DMS153 treated with DMSO at 0.1 percent for 48 hours (cell line): ENCODE measurements at regions not wholly inside any gene's neighbourhood (a gene's known extent, or its start where the extent isn't known, plus 50 kb on each side); places are given as distances from the start of the nearest gene placed in this dataset.

Experiments used
- DNase-seq: peaks from one replicate; lab custom pipeline; 2025; ENCODE audit not compliant: unreplicated experiment; lab: John Stamatoyannopoulos, UW

- no peak for DNase-seq
Observed at GRCh38 chr6:3594201-3594600, 137.4 kb upstream of the SLC22A23 start.

GRCh38 chr6:3593161-3593560 lies 136.3 kb upstream of the SLC22A23 start:
- DNase-seq = no peak

- no peak for DNase-seq
Observed at GRCh38 chr6:3592371-3592941, 135.6 kb upstream of the SLC22A23 start.

- DNase-seq = no peak
Observed at GRCh38 chr6:3591970-3592369, 135.1 kb upstream of the SLC22A23 start.

GRCh38 chr6:3587660-3588059 lies 130.8 kb upstream of the SLC22A23 start:
- DNase-seq = no peak

GRCh38 chr6:3585320-3585935 lies 128.6 kb upstream of the SLC22A23 start:
- DNase-seq = no peak

GRCh38 chr6:3584606-3585005 lies 127.8 kb upstream of the SLC22A23 start:
- no peak for DNase-seq

- DNase-seq = no peak
Observed at GRCh38 chr6:3581469-3581868, 124.6 kb upstream of the SLC22A23 start.

GRCh38 chr6:3579652-3580175 lies 122.9 kb upstream of the SLC22A23 start:
- no peak for DNase-seq

GRCh38 chr6:3578981-3579380 lies 122.1 kb upstream of the SLC22A23 start:
- no peak for DNase-seq

GRCh38 chr6:3577517-3577916 lies 120.7 kb upstream of the SLC22A23 start:
- DNase-seq = no peak

GRCh38 chr6:3575701-3576100 lies 118.9 kb upstream of the SLC22A23 start:
- no peak for DNase-seq

- no peak for DNase-seq
Observed at GRCh38 chr6:3575166-3575565, 118.3 kb upstream of the SLC22A23 start.

- no peak for DNase-seq
Observed at GRCh38 chr6:3573670-3574069, 116.8 kb upstream of the SLC22A23 start.

- DNase-seq = no peak
Observed at GRCh38 chr6:3571836-3572235, 115.0 kb upstream of the SLC22A23 start.

- DNase-seq = no peak
Observed at GRCh38 chr6:3571250-3571681, 114.4 kb upstream of the SLC22A23 start.

- no peak for DNase-seq
Observed at GRCh38 chr6:3569816-3570215, 113.0 kb upstream of the SLC22A23 start.

GRCh38 chr6:3568396-3569082 lies 111.7 kb upstream of the SLC22A23 start:
- no peak for DNase-seq

GRCh38 chr6:3566812-3567211 lies 110.0 kb upstream of the SLC22A23 start:
- DNase-seq = no peak

GRCh38 chr6:3565291-3565690 lies 108.4 kb upstream of the SLC22A23 start:
- DNase-seq = no peak

GRCh38 chr6:3561725-3562124 lies 104.9 kb upstream of the SLC22A23 start:
- DNase-seq = peak; percentile 56

- DNase-seq = no peak
Observed at GRCh38 chr6:3560211-3560610, 103.4 kb upstream of the SLC22A23 start.
